Cardiac muscle cell (in vitro differentiated cells and primary cell): ENCODE measurements at regions not wholly inside any gene's neighbourhood (a gene's known extent, or its start where the extent isn't known, plus 50 kb on each side); places are given as distances from the start of the nearest gene placed in this dataset.

Experiments used
- DNase-seq, 2 donors: peaks; one replicate each; pipeline versions ENCODE4 v3.0.0 to v3.0.0-alpha.2; 2010 to 2017; ENCODE audit warnings: low read depth in 1 of 2, low spot score in 1 of 2
- H3K27ac ChIP-seq: fragments of 200-600 bp; sonication (generic); 2 replicates; pipeline ENCODE4 v1.5.1; 2016
- H3K27me3 ChIP-seq: fragments of 200-600 bp; sonication (generic); 2 replicates; pipeline ENCODE4 v1.6.0; 2016; ENCODE audit warnings: control low read depth
- H3K36me3 ChIP-seq: fragments of 200-600 bp; sonication (generic); 2 replicates; pipeline ENCODE4 v1.5.1; 2016; ENCODE audit warnings: control low read depth
- H3K4me1 ChIP-seq: fragments of 200-600 bp; sonication (generic); 2 replicates; pipeline ENCODE4 v1.8.1; 2017; ENCODE audit warnings: low read depth, mild to moderate bottlenecking, mixed run types
- H3K4me3 ChIP-seq: fragments of 200-600 bp; sonication (generic); 2 replicates; pipeline ENCODE4 v1.5.1; 2016; ENCODE audit warnings: mild to moderate bottlenecking
- H3K9me3 ChIP-seq: fragments of 200-600 bp; sonication (generic); 2 replicates; pipeline ENCODE4 v1.5.1; 2017; ENCODE audit warnings: low read depth, mild to moderate bottlenecking, control low read depth
- TF ChIP-seq, protein P1 (sequence below): IDR thresholded peaks from 2 replicates; pipeline ENCODE4 v1.5.1; 2012; ENCODE audit warnings: low read depth, mild to moderate bottlenecking, low read length

DNA sequence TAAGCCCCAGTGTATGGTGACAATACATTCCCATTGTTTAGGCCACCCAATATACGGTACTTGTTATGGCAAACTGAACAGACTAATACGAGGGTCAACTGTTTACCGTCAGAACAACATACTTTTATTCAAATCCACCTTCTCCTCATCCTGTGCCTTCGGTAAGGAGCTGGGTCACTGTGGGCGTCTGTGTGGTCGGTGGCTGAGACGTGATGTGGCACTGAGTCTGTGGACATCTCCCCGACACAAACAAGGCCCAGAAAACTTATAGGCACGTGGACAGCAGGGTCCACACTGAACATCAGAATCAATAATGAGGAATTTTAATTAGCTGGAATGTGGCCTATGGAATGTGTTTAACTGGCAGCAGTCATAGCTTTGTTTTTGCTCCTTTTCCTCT, 154.3 kb upstream of the IRX2 start:
- DNase-seq: no peak
- TF ChIP-seq, protein P1, sequence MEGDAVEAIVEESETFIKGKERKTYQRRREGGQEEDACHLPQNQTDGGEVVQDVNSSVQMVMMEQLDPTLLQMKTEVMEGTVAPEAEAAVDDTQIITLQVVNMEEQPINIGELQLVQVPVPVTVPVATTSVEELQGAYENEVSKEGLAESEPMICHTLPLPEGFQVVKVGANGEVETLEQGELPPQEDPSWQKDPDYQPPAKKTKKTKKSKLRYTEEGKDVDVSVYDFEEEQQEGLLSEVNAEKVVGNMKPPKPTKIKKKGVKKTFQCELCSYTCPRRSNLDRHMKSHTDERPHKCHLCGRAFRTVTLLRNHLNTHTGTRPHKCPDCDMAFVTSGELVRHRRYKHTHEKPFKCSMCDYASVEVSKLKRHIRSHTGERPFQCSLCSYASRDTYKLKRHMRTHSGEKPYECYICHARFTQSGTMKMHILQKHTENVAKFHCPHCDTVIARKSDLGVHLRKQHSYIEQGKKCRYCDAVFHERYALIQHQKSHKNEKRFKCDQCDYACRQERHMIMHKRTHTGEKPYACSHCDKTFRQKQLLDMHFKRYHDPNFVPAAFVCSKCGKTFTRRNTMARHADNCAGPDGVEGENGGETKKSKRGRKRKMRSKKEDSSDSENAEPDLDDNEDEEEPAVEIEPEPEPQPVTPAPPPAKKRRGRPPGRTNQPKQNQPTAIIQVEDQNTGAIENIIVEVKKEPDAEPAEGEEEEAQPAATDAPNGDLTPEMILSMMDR: no peak
- H3K4me1 ChIP-seq: no peaks in the 10 kb centered on the region

DNA sequence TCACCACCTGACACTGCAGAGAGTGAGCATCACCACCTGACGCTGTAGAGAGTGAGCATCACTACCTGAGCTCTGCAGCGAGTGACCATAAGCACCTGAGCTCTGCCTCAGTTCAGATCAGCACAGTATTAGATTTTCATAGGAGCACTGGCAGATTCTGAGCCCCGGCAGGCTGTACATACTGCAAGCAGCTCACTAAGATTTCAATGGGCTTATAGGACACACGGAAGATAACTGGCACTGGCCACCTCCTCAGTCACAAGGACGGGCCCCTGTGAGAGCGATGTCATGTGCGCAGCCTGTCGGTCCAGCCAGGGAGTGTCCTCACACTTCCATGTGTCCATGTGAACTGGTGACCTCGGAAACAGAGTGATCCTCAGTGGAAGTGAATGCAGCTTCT, 153.5 kb upstream of the IRX2 start:
- Histone ChIP-seq H3K4me3 (no peak overlapping the region), H3K36me3 (no peaks in the 10 kb centered on the region), H3K27me3 (no peaks in the 10 kb centered on the region), H3K27ac (no peak overlapping the region), H3K9me3 (no peaks in the 10 kb centered on the region), H3K4me1 (no peaks in the 10 kb centered on the region)
- no peak for DNase-seq
- TF ChIP-seq, protein P1: no peak

More for the DNA sequence above, 154.3 kb upstream of the IRX2 start:
- Histone ChIP-seq H3K27ac (no peak overlapping the region), H3K4me3 (no peak overlapping the region), H3K36me3 (no peaks in the 10 kb centered on the region), H3K9me3 (no peaks in the 10 kb centered on the region), H3K27me3 (no peaks in the 10 kb centered on the region)

DNA sequence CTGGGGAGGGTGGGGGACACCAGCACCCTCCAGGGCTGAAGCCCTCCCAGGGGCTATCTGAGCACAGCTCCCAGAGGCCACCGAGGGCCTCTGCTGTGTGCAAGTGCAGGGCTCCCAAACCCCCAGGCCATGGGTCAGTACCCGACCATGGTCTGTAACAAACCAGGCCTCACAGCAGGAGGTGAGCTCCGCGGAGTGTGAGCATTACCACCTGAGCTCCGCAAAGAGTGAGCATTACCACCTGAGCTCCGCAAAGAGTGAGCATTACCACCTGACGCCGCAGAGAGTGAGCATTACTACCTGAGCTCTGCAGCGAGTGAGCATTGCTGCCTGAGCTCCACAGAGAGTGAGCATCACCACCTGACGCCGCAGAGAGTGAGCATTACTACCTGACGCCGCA, 152.9 kb upstream of the IRX2 start:
- Histone ChIP-seq H3K27ac (no peak overlapping the region), H3K4me1 (no peaks in the 10 kb centered on the region), H3K36me3 (no peaks in the 10 kb centered on the region), H3K9me3 (no peaks in the 10 kb centered on the region), H3K27me3 (no peaks in the 10 kb centered on the region), H3K4me3 (no peak overlapping the region)
- TF ChIP-seq, protein P1: no peak
- no peak for DNase-seq

- Histone ChIP-seq H3K27me3 (no peaks in the 10 kb centered on the region), H3K4me1 (no peaks in the 10 kb centered on the region), H3K27ac (no peak overlapping the region), H3K4me3 (no peak overlapping the region), H3K9me3 (no peaks in the 10 kb centered on the region), H3K36me3 (no peaks in the 10 kb centered on the region)
- DNase-seq: no peak
- TF ChIP-seq, protein P1: no peak
Measured at GRCh38 chr5:2903451-2904395, 152.2 kb upstream of the IRX2 start.

DNA sequence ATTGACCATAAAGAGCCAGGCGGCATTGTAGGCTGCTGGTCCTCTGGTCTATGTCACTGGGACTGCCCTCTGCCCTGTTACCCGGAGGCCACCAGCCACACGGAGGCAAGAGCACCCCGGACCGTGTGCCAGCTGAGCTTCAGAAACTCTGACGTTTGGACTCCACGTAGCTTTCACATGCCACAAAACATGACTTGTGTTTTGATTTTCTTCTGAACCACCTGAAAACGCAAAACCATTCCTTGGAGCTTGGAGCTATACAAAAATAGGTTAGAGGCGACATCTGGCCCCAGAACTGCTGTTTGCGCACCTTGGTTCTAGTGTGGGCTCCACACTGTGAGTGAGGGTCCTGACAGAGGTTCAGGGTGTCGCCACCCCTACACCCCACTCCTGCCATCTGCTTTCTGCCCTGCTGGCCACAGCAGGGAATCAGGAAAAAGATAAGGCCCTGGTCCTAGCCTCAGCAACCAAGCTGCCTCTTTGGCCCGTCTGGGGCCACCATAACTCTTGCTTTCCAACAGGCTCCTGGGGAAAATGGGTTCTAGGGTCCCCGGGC, 151.3 kb upstream of the IRX2 start:
- no peaks in the 10 kb centered on the region for H3K27me3 ChIP-seq
- H3K36me3 ChIP-seq: no peaks in the 10 kb centered on the region
- no peak overlapping the region for H3K27ac ChIP-seq
- TF ChIP-seq, protein P1: no peak
- DNase-seq: no peak
- H3K9me3 ChIP-seq: no peaks in the 10 kb centered on the region
- no peaks in the 10 kb centered on the region for H3K4me1 ChIP-seq
- no peak overlapping the region for H3K4me3 ChIP-seq
